HG03469 (cell line): ENCODE measurements at regions not wholly inside any gene's neighbourhood (a gene's known extent, or its start where the extent isn't known, plus 50 kb on each side); places are given as distances from the start of the nearest gene placed in this dataset.
"Not testable (repeated sequence)": the region's sequence is repeated elsewhere in the genome, so short reads cannot be mapped to it uniquely, and the experiment has no call there.

Source experiments
- ATAC-seq: cut with Tn5 transposase; IDR thresholded peaks from one replicate; pipeline ENCODE4 v1.9.1; 2021; ENCODE audit warnings: mild to moderate bottlenecking, moderate library complexity, moderate number of reproducible peaks; ENCODE audit not compliant: unreplicated experiment

GRCh38 chr7:119660080-119660479 is 612.9 kb upstream of the KCND2 start:
- no peak for ATAC-seq

- ATAC-seq, result no peak
Observed at GRCh38 chr7:119664601-119665000, 608.4 kb upstream of the KCND2 start.

GRCh38 chr7:119665796-119666195 is 607.2 kb upstream of the KCND2 start:
- no peak for ATAC-seq

GRCh38 chr7:119681336-119681735 is 591.6 kb upstream of the KCND2 start:
- no peak for ATAC-seq

- no peak for ATAC-seq
Observed at GRCh38 chr7:119684763-119685162, 588.2 kb upstream of the KCND2 start.

- no peak for ATAC-seq
Observed at GRCh38 chr7:119685906-119686305, 587.1 kb upstream of the KCND2 start.

GRCh38 chr7:119688831-119689230 is 584.1 kb upstream of the KCND2 start:
- no peak for ATAC-seq

GRCh38 chr7:119692541-119692940 is 580.4 kb upstream of the KCND2 start:
- no peak for ATAC-seq

- no peak for ATAC-seq
Observed at GRCh38 chr7:119694506-119694905, 578.5 kb upstream of the KCND2 start.

GRCh38 chr7:119696336-119696735 is 576.6 kb upstream of the KCND2 start:
- ATAC-seq, result no peak

- ATAC-seq, result no peak
Observed at GRCh38 chr7:119703895-119704294, 569.1 kb upstream of the KCND2 start.

- no peak for ATAC-seq
Observed at GRCh38 chr7:119706608-119707007, 566.4 kb upstream of the KCND2 start.

- no peak for ATAC-seq
Observed at GRCh38 chr7:119708891-119709290, 564.1 kb upstream of the KCND2 start.

GRCh38 chr7:119711104-119711503 is 561.9 kb upstream of the KCND2 start:
- peak; percentile 74 for ATAC-seq

- ATAC-seq, result no peak
Observed at GRCh38 chr7:119712886-119713462, 560.0 kb upstream of the KCND2 start.

GRCh38 chr7:119713606-119714005 is 559.4 kb upstream of the KCND2 start:
- ATAC-seq, result no peak

- no peak for ATAC-seq
Observed at GRCh38 chr7:119720541-119720940, 552.4 kb upstream of the KCND2 start.

- no peak for ATAC-seq
Observed at GRCh38 chr7:119724041-119724792, 548.8 kb upstream of the KCND2 start.

GRCh38 chr7:119733127-119733879 is 539.7 kb upstream of the KCND2 start:
- ATAC-seq, result no peak

- ATAC-seq, result no peak
Observed at GRCh38 chr7:119737390-119737789, 535.6 kb upstream of the KCND2 start.

GRCh38 chr7:119745280-119745679 is 527.7 kb upstream of the KCND2 start:
- ATAC-seq, result not testable (repeated sequence)
